Cardiac septum (tissue), 1 donor: ENCODE measurements at regions not wholly inside any gene's neighbourhood (a gene's known extent, or its start where the extent isn't known, plus 50 kb on each side); places are given as distances from the start of the nearest gene placed in this dataset.
"Not testable (repeated sequence)": the region's sequence is repeated elsewhere in the genome, so short reads cannot be mapped to it uniquely, and the experiment has no call there.

Source experiments
- DNase-seq: peaks from one replicate; pipeline ENCODE4 v3.0.0-alpha.2; 2020; ENCODE audit warnings: low spot score
- intact Hi-C: fragments of 100-400 bp; cut with DNase I; formaldehyde crosslinking; loops from one replicate; pipeline ENCODE4 v1.14.0; 2022
- donor health status: DM: no; HTN: no; CAD: no.

DNA sequence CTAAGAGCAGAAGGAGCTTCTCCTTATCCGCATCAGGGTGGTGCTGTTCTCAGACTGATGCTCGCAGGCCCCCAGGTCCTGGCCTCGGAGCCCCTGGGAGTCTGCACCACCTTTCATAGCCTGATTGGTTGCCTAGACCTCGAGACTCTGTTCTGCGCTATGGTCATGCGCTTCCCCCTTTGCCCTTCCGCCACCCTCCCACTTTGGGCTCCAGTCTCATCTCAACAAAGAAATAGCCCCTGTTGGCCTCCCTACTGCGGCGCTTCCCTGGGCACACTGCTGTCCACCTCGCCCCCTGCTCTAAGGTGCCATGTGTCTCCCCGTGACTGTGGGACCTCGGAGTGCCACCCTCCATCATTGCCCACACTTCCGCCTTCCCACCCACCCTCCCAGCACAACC, 102.9 kb upstream of the TWIST2 start:
- intact Hi-C loops = no loop called here
- DNase-seq = no peak

DNA sequence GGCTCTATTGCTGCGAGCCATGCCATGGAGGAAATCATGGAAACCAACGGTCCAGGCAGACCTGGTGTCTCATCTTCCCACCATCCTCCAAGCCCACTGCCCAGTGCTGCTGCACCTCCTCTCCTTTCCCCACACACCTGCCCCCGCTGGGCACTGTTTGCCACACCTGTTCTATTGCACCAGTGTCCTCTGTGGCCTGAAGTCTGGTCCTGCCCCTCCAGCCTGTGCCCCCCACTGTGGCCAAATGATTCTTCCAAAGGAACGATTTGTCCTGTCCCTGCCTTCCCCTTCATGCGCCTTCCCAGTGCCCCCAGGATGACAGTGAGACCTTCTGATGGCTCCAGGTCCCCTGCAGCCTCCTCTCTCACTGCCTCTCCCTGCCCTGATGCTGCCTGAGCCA, 101.9 kb upstream of the TWIST2 start:
- DNase-seq = no peak
- intact Hi-C loops = no loop called here

DNA sequence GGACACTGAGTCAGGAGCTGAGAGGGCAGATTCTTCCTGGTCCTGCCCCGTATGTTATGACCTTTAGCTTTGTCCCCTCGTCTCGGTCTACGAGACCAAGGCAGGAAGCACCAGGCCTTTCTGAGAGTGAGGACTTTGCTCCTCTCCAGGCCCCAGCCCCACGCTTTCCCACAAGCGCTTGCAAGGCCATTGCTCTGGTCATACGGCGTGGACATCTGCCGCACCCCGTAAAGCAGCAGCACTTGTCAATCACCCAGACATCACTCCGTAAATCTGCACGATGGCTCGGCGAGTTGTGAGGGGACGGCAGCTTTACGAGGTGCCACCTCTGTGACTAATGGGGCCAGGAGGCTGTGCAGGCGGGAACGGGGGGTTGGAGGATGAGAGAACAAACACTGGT, 100.8 kb upstream of the TWIST2 start:
- intact Hi-C loops = no loop called here
- DNase-seq = no peak

DNA sequence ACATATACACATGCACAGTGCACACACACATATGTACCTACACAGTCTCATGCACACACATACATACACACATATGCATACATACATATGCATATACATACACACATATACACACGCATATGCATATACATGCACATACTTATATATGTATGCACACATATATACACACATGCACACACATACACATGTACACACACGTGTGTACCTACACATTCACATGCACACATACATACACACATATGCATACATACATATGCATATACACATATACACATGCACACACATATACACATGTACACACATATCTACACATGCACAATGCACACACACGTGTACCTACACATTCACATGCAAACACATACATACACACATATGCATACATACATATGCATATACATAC, 100.3 kb upstream of the TWIST2 start:
- intact Hi-C loops = no loop called here

DNA sequence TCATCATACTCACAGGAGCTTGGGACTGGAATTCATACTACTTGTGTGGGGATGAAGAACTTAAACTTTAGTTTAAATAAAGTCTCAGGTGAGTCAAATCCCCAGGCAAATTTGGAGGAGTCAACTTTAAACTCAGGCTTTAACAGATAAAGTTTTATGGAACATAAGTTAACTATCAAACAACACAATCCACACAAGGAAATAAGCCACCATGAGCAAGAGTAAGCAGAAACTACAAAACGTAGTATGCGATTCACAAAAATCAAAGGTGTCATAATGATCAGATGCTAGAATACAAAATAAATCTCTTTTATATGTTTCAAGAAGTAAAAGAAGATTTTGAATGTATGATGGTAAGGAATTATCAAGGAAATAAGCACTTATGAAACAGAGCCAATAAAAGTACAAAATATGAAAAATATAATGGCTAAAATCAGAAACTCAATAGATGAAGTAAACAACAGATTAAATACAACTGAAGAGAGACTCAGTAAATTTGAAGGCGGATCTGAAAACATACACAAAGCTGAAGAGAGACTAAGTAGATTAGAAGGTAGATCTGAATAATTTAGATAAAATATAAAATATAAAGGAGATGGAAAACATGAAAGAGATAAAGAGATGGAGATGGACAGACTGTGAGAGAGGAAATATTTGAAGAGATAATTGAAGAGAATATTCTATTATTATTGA, 97.5 kb upstream of the TWIST2 start:
- intact Hi-C loops = no loop called here

More for the DNA sequence above, 100.3 kb upstream of the TWIST2 start:
- DNase-seq = no peak

DNA sequence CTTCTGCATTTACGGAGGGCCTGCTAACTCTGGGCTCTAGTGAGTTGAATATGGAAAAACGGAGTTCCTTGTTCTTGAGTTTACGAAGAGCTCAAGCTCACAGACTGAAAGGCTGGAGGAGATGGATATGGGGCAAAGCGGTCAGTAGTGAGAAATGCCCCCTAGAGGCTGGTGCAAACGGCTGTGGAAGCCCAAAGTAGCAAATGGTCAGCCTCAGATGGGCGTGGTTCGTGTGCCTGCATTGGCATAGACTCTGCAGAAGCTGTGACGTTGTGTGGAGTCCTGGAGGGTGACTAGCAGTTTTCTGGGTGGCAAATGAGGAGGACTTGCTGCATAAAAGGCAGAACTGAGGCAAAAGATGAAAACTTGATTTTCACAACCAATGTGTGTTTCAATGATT, 93.6 kb upstream of the TWIST2 start:
- DNase-seq = no peak
- intact Hi-C loops = no loop called here

More for the DNA sequence above, 97.5 kb upstream of the TWIST2 start:
- DNase-seq = no peak

DNA sequence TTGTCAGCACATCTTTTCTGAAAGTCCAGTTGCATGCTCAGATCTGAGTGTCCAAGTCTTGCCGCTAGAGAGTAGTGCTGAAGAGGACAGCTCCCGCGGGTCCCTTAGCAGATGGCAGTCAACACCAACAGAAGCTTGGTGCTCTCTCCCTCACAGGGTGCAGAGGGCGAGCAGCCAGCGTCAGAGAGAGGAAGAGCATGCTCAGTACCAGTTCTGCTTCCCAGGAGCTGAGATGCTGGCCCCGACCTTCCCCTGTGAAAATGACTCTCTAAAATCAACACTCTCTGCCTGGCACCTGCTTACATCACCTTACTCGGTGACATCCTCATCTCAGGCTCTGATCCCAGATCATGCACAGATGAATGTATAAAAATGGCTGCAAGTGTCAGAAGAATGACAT, 86.0 kb upstream of the TWIST2 start:
- intact Hi-C loops = no loop called here
- no peak for DNase-seq

DNA sequence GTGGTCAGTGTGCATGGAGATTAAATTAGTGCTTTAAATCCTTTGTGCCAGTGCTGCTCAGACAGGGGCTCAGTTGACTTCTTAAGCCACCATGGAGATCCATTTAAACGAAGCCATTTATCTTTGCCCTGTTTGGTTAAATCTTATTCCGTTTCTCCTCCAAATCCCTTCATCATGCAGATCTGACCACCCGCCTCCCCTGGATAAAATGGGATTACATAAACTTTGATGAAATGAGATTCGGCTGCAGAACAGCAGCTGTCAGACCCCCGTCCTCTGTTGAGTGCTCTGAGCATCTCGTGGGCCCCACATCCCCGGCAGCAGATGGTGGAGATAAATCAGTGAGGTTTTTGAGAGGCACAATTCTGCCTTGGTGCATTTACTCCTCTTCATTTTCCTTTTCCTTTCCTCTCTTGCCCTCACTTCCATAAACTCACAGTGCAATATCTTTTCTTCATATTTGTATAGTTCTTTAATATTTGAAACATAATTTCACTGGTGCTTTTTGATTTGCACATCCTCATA, 84.4 kb upstream of the TWIST2 start:
- intact Hi-C loops = no loop called here
- no peak for DNase-seq

DNA sequence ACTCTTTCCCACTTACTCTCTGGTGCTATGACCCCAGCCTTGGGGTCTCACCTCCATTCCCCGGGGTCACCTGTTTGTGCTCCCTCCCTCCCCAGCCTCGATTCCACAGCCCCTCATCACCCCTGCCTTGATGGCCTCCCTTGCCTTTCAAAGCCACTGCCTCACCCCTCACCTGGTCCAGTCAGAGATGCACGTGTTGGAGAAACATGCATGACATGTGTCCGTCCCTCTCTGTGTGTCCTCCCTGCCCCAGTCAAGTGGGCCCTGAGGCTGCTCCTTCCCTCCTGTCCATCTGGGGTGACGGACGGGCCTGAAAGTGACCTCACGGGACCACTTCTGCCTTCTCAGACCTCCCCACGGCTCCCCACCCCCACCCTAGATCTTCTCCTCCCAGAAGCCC, 82.3 kb upstream of the TWIST2 start:
- no peak for DNase-seq
- intact Hi-C loops = no loop called here

DNA sequence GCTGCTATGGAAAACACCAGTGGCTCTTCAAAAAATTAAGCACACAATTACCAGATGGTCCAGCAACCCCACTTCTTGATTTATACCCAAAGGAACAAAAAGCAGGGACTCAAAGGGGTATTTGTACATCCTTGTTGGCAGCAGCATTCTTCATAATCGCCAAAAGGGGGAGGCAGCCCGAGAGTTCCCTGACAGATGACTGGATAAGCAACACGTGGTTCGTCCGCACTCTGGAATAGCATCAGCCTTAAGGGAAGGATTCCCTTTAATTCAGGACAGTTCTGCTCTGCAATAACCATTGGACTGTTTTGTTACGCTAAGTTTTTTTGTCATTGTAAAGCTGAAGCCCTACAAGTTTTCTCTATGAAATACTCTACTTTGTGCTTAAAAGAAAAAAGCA, 76.7 kb upstream of the TWIST2 start:
- intact Hi-C loops = no loop called here
- DNase-seq = no peak

DNA sequence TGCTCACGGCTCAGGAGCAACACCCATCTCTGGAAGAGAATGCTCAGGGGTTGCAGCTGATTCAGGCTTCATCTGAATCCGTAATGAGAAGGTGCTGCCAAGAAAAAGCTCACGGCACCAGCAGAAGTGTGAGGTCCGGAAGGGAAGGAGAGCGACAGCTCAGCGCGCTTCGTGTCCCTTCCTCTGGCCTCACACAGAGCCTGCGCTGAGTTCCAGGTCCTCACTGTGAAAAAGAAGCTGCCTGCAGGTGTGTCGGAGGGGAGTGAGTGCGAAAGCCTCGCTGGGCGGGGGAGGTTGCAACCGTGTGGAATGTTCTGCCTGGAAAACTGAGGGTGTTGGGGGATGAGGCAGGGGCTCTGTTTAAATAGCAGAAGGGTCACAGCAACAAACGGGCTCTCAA, 76.2 kb upstream of the TWIST2 start:
- intact Hi-C loops = no loop called here
- DNase-seq = no peak

DNA sequence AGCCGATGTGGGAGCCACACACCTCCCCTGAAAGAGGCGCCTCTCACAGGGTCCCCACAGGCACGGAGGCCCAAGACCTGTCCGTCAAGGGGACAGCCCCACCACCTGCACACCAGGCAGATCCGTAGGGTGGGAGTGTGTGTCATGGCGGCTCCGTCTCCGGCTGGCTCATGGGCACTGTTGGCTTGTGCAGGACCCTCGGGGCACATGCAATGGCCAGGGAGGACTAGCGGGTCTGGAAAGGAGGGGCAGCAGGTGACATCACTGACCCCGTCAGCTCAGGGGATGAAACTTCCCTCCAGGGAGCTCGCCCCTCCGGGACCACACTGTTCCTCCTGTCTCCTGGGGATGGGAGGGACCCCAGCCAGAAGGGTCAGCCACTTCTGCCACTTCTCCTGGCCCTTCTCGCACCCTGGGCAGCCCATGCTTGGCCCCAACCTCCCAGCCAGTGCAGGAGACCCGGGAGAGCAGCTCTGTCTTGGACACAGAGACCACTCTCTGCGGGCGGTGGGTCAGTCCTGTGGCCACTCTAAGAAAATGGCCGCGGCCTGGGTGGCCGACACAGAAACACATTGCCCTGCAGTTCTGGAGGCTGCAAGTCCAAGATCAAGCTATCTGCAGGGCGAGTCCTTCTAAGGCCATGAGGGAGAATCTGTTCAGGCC, 75.1 kb upstream of the TWIST2 start:
- intact Hi-C loops = no loop called here
- no peak for DNase-seq

DNA sequence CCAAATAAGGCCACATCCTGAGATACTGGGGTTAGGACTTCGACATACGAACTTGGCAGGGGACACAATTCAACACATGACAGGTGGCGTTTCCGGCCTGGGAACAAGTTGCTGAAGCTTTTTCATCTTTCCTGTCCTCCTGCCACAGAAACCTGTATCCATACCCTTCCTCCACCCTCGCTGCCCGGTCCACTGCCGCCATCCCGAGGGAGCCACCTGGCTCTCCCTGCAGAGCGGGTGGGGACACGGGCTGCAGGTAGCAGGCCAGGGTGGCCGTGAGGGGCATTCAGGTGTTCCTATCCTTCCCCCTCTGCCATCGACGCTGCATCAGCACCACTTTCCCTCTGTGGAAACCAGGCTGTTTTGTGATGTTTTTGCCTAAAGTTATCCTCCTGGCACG, 74.4 kb upstream of the TWIST2 start:
- intact Hi-C loops = no loop called here
- no peak for DNase-seq

DNA sequence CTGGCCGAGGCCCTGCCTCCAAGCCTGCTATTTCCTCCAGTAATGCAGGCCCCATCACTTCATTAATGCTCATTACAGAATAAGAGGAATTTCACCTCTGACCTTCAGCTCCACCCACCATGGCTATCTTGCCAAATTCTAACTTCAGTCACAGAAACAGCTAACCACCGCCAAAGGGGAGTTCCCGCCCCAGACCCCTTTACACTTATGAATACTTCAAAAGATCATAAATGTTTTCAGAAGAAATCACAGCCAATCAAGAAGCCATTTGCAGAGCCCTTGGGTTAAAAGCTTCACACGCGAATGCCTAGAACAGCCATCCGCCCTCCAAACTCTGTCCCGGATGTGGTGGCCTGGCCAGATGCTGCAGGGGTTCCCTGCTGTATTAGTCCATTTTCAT, 73.8 kb upstream of the TWIST2 start:
- DNase-seq = no peak
- intact Hi-C loops = no loop called here

DNA sequence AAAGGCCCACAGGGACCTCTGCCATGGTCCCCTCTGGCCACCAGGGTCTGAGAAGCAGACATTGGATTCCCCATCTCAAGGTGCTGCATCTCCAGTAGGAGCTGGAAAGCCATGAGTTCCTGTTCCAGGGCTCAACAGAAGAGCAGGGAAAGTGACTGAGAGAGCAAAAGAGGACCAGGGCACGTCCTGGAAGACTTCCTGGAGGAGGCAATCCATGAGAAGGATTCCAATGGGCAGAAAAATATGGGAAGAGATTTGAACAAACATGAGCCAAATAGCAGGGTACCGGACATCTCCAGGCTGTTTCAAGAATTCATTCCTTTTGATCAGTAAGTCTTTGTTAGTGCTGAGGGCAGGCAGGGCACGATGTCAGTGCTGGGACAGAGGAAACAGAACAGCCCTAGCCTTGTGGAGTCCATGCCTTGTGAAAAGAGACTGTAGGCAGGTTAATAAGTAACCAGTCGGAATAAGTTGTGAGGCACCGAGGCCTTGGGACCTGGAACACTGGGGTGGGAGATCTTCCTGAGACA, 72.8 kb upstream of the TWIST2 start:
- intact Hi-C loops = no loop called here
- DNase-seq = no peak

DNA sequence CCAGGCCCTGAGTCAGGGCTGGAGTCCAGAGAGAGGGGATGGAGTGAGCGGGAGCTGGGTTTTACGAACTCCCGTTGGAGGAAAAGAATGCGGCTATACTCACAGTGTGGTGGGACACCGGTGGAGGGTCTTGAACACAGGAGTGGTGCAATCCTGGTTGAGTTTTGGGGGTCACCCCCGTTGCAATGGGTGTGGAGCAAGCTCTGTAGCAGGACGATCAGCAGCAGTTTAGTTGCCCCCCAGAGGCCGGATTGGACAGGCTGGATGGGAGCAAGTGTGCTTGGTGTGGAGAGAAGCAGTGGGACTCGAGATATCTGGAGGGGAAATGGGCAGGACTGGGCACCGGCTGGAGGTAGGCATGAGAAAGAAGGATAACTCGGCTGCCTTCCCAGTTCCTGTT, 72.3 kb upstream of the TWIST2 start:
- intact Hi-C loops = no loop called here
- DNase-seq = no peak

DNA sequence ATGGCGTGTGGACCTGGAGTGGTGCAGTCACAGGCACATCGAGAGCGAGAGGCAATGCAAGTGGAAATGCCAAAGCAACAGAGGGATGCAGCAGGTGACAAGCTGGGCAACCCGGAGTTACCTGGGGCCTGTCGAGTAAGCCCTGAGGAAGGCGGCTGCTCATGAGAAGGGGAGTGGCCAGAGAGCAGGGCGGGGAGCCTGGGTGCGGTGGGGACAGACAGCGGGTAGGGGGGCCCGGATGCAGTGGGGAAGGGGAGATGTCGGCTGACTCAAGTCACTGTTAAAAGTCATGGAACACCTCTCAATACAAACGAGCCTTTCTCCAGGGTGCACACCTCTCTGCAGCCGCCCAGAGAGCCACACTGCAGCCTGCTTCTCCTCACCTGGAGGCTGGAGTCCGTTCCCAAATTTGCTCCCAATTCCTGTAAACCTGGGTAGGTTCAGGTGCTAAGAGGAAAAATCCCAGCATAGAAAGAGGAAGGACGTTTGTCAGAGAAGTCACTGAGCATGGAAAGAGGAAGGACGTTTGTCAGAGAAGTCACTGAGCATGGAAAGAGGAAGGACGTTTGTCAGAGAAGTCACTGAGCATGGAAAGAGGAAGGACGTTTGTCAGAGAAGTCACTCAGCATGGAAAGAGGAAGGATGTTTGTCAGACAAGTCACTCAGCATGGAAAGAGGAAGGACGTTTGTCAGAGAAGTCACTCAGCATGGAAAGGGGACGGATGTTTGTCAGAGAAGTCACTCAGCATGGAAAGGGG, 71.7 kb upstream of the TWIST2 start:
- no peak for DNase-seq

DNA sequence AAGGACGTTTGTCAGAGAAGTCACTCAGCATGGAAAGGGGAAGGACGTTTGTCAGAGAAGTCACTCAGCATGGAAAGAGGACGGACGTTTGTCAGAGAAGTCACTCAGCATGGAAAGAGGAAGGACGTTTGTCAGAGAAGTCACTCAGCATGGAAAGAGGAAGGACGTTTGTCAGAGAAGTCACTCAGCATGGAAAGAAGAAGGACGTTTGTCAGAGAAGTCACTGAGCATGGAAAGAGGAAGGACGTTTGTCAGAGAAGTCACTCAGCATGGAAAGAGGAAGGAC, 71.2 kb upstream of the TWIST2 start:
- DNase-seq, intact Hi-C loops: not testable (repeated sequence)

More for the DNA sequence above, 71.7 kb upstream of the TWIST2 start:
- intact Hi-C loops = no loop called here

DNA sequence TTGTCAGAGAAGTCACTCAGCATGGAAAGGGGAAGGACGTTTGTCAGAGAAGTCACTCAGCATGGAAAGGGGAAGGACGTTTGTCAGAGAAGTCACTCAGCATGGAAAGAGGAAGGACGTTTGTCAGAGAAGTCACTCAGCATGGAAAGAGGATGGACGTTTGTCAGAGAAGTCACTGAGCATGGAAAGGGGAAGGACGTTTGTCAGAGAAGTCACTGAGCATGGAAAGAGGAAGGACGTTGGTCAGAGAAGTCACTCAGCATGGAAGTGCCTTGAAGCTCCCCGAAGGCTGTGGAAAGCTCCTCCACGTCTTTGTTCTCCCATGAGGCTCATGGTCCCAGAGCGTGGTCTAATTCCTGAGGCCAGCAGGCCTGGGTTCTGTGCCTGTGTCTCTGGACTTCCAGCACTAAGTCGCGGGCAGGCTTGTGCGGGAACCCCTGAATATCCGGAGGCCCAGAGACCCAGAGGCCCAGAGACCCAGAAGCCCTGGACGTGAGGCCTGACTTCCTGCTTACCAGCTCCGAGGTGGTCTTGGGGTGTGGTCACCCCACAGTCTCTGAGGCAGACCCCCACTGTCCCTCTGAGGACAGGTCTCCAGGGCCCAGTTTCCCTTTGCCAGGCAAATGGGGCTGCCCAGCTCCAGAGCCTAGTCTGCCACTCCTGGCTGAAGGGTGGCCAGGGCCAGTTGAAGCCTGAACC, 70.4 kb upstream of the TWIST2 start:
- intact Hi-C loops = no loop called here
- no peak for DNase-seq
